Esophagus muscularis mucosa (tissue), 3 donors: ENCODE measurements at regions not wholly inside any gene's neighbourhood (a gene's known extent, or its start where the extent isn't known, plus 50 kb on each side); places are given as distances from the start of the nearest gene placed in this dataset.

ENCODE experiments used
- POLR2A ChIP-seq: fragments of 450-650 bp; IDR thresholded peaks from one replicate; pipeline ENCODE4 v1.6.1; 2017; ENCODE audit warnings: antibody characterized with exemption, moderate library complexity, mild to moderate bottlenecking, low read depth
- TF ChIP-seq, protein P1 (sequence below), 3 experiments: fragments of 200-600 bp in 2 of 3; fragments of 450-650 bp in 1 of 3; sonication (generic) in 2 of 3; IDR thresholded peaks; one replicate each; pipeline ENCODE4 v1.5.1; 2017 to 2019; ENCODE audit warnings: antibody characterized with exemption in 3 of 3, mild to moderate bottlenecking in 2 of 3, moderate library complexity in 1 of 3

GRCh38 chr4:171639540-171639939 lies 173.7 kb upstream of the GALNTL6 start:
- no peak for TF ChIP-seq POLR2A
- TF ChIP-seq, protein P1, sequence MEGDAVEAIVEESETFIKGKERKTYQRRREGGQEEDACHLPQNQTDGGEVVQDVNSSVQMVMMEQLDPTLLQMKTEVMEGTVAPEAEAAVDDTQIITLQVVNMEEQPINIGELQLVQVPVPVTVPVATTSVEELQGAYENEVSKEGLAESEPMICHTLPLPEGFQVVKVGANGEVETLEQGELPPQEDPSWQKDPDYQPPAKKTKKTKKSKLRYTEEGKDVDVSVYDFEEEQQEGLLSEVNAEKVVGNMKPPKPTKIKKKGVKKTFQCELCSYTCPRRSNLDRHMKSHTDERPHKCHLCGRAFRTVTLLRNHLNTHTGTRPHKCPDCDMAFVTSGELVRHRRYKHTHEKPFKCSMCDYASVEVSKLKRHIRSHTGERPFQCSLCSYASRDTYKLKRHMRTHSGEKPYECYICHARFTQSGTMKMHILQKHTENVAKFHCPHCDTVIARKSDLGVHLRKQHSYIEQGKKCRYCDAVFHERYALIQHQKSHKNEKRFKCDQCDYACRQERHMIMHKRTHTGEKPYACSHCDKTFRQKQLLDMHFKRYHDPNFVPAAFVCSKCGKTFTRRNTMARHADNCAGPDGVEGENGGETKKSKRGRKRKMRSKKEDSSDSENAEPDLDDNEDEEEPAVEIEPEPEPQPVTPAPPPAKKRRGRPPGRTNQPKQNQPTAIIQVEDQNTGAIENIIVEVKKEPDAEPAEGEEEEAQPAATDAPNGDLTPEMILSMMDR (IDR thresholded peaks at IDR 0.05): no peak
